Endothelial cell (in vitro differentiated cells): ENCODE measurements at regions not wholly inside any gene's neighbourhood (a gene's known extent, or its start where the extent isn't known, plus 50 kb on each side); places are given as distances from the start of the nearest gene placed in this dataset.

Experiments
- DNase-seq: peaks from one replicate; pipeline ENCODE4 v3.0.0; 2021; ENCODE audit warnings: low spot score
- H3K27ac Mint-ChIP-seq: one replicate; pipeline ENCODE4 v1.8.0; 2021; ENCODE audit warnings: mixed read lengths, inconsistent platforms; ENCODE audit not compliant: unreplicated experiment
- H3K27me3 Mint-ChIP-seq: one replicate; pipeline ENCODE4 v1.8.0; 2021; ENCODE audit warnings: mild to moderate bottlenecking, moderate library complexity, mixed read lengths, inconsistent platforms; ENCODE audit not compliant: unreplicated experiment
- H3K36me3 Mint-ChIP-seq: one replicate; pipeline ENCODE4 v1.8.0; 2021; ENCODE audit warnings: mild to moderate bottlenecking, low read depth, mixed read lengths, inconsistent platforms; ENCODE audit not compliant: unreplicated experiment
- H3K4me1 Mint-ChIP-seq: one replicate; pipeline ENCODE4 v1.8.0; 2021; ENCODE audit warnings: mild to moderate bottlenecking, mixed read lengths, inconsistent platforms; ENCODE audit not compliant: unreplicated experiment
- H3K4me3 Mint-ChIP-seq: one replicate; pipeline ENCODE4 v1.8.0; 2021; ENCODE audit warnings: mild to moderate bottlenecking, mixed read lengths, inconsistent platforms; ENCODE audit not compliant: unreplicated experiment
- H3K9me3 Mint-ChIP-seq: one replicate; pipeline ENCODE4 v1.8.0; 2021; ENCODE audit warnings: mixed read lengths, inconsistent platforms; ENCODE audit not compliant: unreplicated experiment
- CTCF ChIP-seq: fragments of 200-600 bp; sonication (generic); IDR thresholded peaks from one replicate; pipeline ENCODE4 v1.5.0; 2021; ENCODE audit warnings: antibody characterized with exemption; ENCODE audit not compliant: unreplicated experiment

- Mint-ChIP-seq H3K4me1 (peaks cover 2% of the 10 kb centered on the region), H3K36me3 (peaks cover 3% of the 10 kb centered on the region), H3K4me3 (no peak overlapping the region), H3K27me3 (peaks cover 7% of the 10 kb centered on the region), H3K27ac (no peak overlapping the region), H3K9me3 (no peaks in the 10 kb centered on the region)
- no peak for DNase-seq
- TF ChIP-seq CTCF = no peak
These were observed 85.3 kb upstream of the ITGA6 start for GRCh38 chr2:172342078-172342477.

- Mint-ChIP-seq H3K4me1 (peaks cover 2% of the 10 kb centered on the region), H3K4me3 (no peak overlapping the region), H3K27ac (no peak overlapping the region), H3K27me3 (peaks cover 4% of the 10 kb centered on the region), H3K36me3 (peaks cover 3% of the 10 kb centered on the region), H3K9me3 (no peaks in the 10 kb centered on the region)
- no peak for TF ChIP-seq CTCF
- DNase-seq = no peak
These were observed 84.8 kb upstream of the ITGA6 start for GRCh38 chr2:172342611-172343010.

GRCh38 chr2:172344159-172344558, 83.2 kb upstream of the ITGA6 start:
- Mint-ChIP-seq H3K27me3 (peaks cover 4% of the 10 kb centered on the region), H3K9me3 (no peaks in the 10 kb centered on the region), H3K4me1 (peaks cover 2% of the 10 kb centered on the region), H3K36me3 (peaks cover 3% of the 10 kb centered on the region), H3K4me3 (no peak overlapping the region), H3K27ac (no peak overlapping the region)
- DNase-seq = no peak
- no peak for TF ChIP-seq CTCF

GRCh38 chr2:172345956-172346555, 81.3 kb upstream of the ITGA6 start:
- TF ChIP-seq CTCF = no peak
- Mint-ChIP-seq H3K9me3 (no peaks in the 10 kb centered on the region), H3K27me3 (peaks cover 2% of the 10 kb centered on the region), H3K36me3 (peaks cover 3% of the 10 kb centered on the region), H3K4me3 (no peak overlapping the region), H3K4me1 (peaks cover 2% of the 10 kb centered on the region), H3K27ac (no peak overlapping the region)
- DNase-seq = no peak

- Mint-ChIP-seq H3K27me3 (no peaks in the 10 kb centered on the region), H3K36me3 (peaks cover 2% of the 10 kb centered on the region), H3K27ac (no peak overlapping the region), H3K4me1 (peaks cover under 1% of the 10 kb centered on the region), H3K9me3 (no peaks in the 10 kb centered on the region), H3K4me3 (no peak overlapping the region)
- no peak for DNase-seq
- TF ChIP-seq CTCF = no peak
These were observed 78.7 kb upstream of the ITGA6 start for GRCh38 chr2:172348555-172349288.
